WERI-Rb-1 (cell line): ENCODE measurements at regions not wholly inside any gene's neighbourhood (a gene's known extent, or its start where the extent isn't known, plus 50 kb on each side); places are given as distances from the start of the nearest gene placed in this dataset.

Experiments used
- DNase-seq: peaks from one replicate; pipeline ENCODE4 v3.0.0-alpha.2; 2020
- H3K27ac ChIP-seq: fragments of 250-450 bp; sonication (Bioruptor Pico); 2 replicates; pipeline ENCODE4 v1.5.1; 2020; ENCODE audit warnings: mild to moderate bottlenecking, moderate library complexity
- H3K27me3 ChIP-seq: fragments of 250-450 bp; sonication (Bioruptor Pico); 2 replicates; pipeline ENCODE4 v1.5.1; 2021; ENCODE audit warnings: mild to moderate bottlenecking, low read depth, moderate library complexity; ENCODE audit not compliant: insufficient read depth, severe bottlenecking
- H3K36me3 ChIP-seq: fragments of 250-450 bp; sonication (Bioruptor Pico); 2 replicates; pipeline ENCODE4 v1.5.1; 2020; ENCODE audit warnings: mild to moderate bottlenecking, moderate library complexity
- H3K4me3 ChIP-seq: 2 replicates; pipeline ENCODE4 v1.5.1; 2011; ENCODE audit warnings: low read depth, mild to moderate bottlenecking, control low read depth, low read length
- H3K9me3 ChIP-seq: fragments of 250-450 bp; sonication (Bioruptor Pico); 2 replicates; pipeline ENCODE4 v1.5.1; 2021; ENCODE audit warnings: mild to moderate bottlenecking, moderate library complexity; ENCODE audit not compliant: severe bottlenecking
- TF ChIP-seq, protein P1 (sequence below): IDR thresholded peaks from 2 replicates; pipeline ENCODE4 v1.5.1; 2011; ENCODE audit warnings: low read depth, mild to moderate bottlenecking, control low read depth, inconsistent platforms, low read length

DNA sequence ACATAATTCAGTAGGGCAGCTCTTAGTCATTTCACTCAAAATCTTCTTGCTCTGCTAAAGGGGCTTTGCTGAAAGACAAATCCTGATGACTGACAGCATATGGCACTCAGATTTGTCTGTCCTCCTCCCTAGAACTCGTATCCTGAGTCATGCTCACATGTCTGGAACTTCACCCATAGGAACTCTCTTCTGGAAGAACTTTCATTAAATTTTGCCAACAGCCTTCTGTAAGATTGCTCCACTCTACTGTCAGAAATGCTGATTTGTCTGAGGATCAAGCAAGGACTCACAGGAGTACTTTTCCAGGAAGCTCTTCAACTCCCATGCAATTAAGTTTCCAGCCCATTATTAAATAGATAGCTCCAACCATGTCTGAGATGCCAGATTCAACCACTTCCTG, 59.8 kb upstream of the SNX2 start:
- TF ChIP-seq, protein P1, sequence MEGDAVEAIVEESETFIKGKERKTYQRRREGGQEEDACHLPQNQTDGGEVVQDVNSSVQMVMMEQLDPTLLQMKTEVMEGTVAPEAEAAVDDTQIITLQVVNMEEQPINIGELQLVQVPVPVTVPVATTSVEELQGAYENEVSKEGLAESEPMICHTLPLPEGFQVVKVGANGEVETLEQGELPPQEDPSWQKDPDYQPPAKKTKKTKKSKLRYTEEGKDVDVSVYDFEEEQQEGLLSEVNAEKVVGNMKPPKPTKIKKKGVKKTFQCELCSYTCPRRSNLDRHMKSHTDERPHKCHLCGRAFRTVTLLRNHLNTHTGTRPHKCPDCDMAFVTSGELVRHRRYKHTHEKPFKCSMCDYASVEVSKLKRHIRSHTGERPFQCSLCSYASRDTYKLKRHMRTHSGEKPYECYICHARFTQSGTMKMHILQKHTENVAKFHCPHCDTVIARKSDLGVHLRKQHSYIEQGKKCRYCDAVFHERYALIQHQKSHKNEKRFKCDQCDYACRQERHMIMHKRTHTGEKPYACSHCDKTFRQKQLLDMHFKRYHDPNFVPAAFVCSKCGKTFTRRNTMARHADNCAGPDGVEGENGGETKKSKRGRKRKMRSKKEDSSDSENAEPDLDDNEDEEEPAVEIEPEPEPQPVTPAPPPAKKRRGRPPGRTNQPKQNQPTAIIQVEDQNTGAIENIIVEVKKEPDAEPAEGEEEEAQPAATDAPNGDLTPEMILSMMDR, result no peak
- Histone ChIP-seq H3K4me3 (no peak overlapping the region), H3K27me3 (no peaks in the 10 kb centered on the region), H3K27ac (no peak overlapping the region), H3K9me3 (no peaks in the 10 kb centered on the region), H3K36me3 (no peaks in the 10 kb centered on the region)
- no peak for DNase-seq

GRCh38 chr5:122718611-122719010, 56.3 kb upstream of the SNX2 start:
- no peak overlapping the region for H3K27ac ChIP-seq
- H3K36me3 ChIP-seq, result no peaks in the 10 kb centered on the region
- TF ChIP-seq, protein P1, result no peak
- H3K27me3 ChIP-seq, result no peaks in the 10 kb centered on the region
- H3K4me3 ChIP-seq, result no peak overlapping the region
- DNase-seq, result no peak
- H3K9me3 ChIP-seq, result no peaks in the 10 kb centered on the region

GRCh38 chr5:122719991-122720746, 54.7 kb upstream of the SNX2 start:
- Histone ChIP-seq H3K36me3 (no peaks in the 10 kb centered on the region), H3K27me3 (no peaks in the 10 kb centered on the region), H3K9me3 (no peaks in the 10 kb centered on the region), H3K27ac (no peak overlapping the region), H3K4me3 (no peak overlapping the region)
- DNase-seq, result no peak
- TF ChIP-seq, protein P1, result no peak

GRCh38 chr5:122721127-122721526, 53.8 kb upstream of the SNX2 start:
- H3K27me3 ChIP-seq, result no peaks in the 10 kb centered on the region
- H3K27ac ChIP-seq, result no peak overlapping the region
- DNase-seq, result no peak
- TF ChIP-seq, protein P1, result no peak
- H3K36me3 ChIP-seq, result no peaks in the 10 kb centered on the region
- no peak overlapping the region for H3K4me3 ChIP-seq
- H3K9me3 ChIP-seq, result no peaks in the 10 kb centered on the region

GRCh38 chr5:122722341-122722740, 52.5 kb upstream of the SNX2 start:
- DNase-seq, result no peak
- Histone ChIP-seq H3K27ac (no peak overlapping the region), H3K27me3 (no peaks in the 10 kb centered on the region), H3K9me3 (no peaks in the 10 kb centered on the region), H3K4me3 (no peak overlapping the region), H3K36me3 (no peaks in the 10 kb centered on the region)
- TF ChIP-seq, protein P1, result no peak
